ENCODE measurements at regions not wholly inside any gene's neighbourhood (a gene's known extent, or its start where the extent isn't known, plus 50 kb on each side); places are given as distances from the start of the nearest gene placed in this dataset.

DNA sequence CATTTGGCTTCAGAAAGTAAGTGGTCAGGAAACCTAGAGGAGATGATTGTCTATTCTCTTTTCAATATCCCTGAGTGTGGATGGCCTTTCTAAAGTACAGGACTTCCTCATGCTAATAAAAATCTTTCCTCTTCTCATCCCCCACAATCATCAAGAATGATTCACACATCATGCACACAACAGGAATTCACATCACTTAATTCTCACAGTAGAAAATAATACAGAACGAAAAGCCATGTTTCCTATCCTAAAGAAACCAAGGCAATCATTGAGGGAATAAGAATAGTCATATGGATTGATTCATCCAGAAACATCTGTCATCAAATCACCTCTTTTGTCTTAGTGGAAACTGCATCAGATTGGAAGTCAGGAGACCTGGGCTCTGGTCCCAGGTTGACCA, 203.1 kb upstream of the PIK3R1 start:
- 0 to 54% methylated on average over 1 of the region's 1 CpG for WGBS, 2 donors
- H3K27me3 ChIP-seq, result no peaks in the 10 kb centered on the region
- H3K36me3 ChIP-seq, result no peaks in the 10 kb centered on the region
- no peak overlapping the region for H3K27ac ChIP-seq
- DNase-seq (ENCODE audit: low spot score in 2 of 2), result no peak
- H3K4me3 ChIP-seq, result no peak overlapping the region
- peaks cover 0 to 29% (median 0%) of the 10 kb centered on the region in 4 donors for H3K4me1 ChIP-seq
- TF ChIP-seq, protein P1, sequence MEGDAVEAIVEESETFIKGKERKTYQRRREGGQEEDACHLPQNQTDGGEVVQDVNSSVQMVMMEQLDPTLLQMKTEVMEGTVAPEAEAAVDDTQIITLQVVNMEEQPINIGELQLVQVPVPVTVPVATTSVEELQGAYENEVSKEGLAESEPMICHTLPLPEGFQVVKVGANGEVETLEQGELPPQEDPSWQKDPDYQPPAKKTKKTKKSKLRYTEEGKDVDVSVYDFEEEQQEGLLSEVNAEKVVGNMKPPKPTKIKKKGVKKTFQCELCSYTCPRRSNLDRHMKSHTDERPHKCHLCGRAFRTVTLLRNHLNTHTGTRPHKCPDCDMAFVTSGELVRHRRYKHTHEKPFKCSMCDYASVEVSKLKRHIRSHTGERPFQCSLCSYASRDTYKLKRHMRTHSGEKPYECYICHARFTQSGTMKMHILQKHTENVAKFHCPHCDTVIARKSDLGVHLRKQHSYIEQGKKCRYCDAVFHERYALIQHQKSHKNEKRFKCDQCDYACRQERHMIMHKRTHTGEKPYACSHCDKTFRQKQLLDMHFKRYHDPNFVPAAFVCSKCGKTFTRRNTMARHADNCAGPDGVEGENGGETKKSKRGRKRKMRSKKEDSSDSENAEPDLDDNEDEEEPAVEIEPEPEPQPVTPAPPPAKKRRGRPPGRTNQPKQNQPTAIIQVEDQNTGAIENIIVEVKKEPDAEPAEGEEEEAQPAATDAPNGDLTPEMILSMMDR (IDR thresholded peaks at IDR 0.05), result no peak
- TF ChIP-seq EP300 (IDR thresholded peaks at IDR 0.05) (no peak), POLR2A (IDR thresholded peaks at IDR 0.05) (no peak)
- no peaks in the 10 kb centered on the region for H3K9me3 ChIP-seq

DNA sequence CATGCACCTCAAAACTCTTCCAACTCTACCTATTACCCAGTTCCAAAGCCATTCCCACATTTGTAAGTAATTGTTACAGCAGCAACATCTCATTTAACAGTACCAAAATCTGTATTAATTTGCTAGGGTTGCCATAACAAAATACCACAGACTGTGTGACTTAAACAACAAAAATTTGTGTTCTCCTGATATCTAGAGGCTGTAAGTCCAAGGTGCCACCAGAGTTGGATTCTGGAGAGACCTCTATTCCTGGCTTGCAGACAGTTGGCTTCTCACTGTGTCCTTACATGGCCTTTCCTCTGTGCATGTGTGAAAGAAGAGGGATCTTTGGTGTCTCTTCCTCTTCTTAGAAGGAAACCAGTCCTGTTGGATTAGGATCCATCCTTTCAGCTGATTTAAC, 203.8 kb upstream of the PIK3R1 start:
- TF ChIP-seq POLR2A (IDR thresholded peaks at IDR 0.05) (no peak), EP300 (IDR thresholded peaks at IDR 0.05) (no peak)
- TF ChIP-seq, protein P1 (IDR thresholded peaks at IDR 0.05), result no peak
- H3K27me3 ChIP-seq, result no peaks in the 10 kb centered on the region
- no peak overlapping the region for H3K4me3 ChIP-seq
- DNase-seq (ENCODE audit: low spot score in 2 of 2), result no peak
- no peaks in the 10 kb centered on the region for H3K9me3 ChIP-seq
- no peak overlapping the region for H3K27ac ChIP-seq
- no peaks in the 10 kb centered on the region for H3K36me3 ChIP-seq
- H3K4me1 ChIP-seq, result peaks cover 0 to 29% (median 0%) of the 10 kb centered on the region in 4 donors

DNA sequence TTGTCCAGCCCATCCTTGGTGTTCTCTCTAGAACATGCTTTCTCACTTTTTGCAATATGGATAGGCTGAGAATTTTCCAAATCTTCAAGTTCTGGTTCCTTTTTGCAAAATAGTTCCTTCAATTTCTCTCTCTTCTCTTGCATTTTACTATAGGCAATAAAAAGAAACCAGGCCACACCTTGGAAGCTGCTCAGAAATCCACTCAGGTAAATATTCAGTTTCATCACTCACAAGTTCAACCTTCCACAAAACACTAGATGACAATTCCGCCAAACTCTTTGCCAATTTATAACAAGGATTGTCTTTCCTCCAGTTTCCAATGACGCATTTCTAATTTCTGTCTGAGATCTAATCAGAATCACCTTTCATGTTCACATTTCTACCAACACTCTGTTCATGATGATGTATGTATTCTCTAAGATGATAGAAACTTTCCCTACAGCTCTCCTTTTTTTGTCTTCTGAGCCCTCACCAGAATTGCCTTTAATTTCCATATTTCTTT, 204.2 kb upstream of the PIK3R1 start:
- 96 to 99% methylated on average over 2 of the region's 2 CpGs for WGBS, 2 donors
- H3K4me3 ChIP-seq, result no peak overlapping the region
- no peaks in the 10 kb centered on the region for H3K36me3 ChIP-seq
- no peak for DNase-seq (ENCODE audit: low spot score in 2 of 2)
- no peaks in the 10 kb centered on the region for H3K9me3 ChIP-seq
- TF ChIP-seq EP300 (IDR thresholded peaks at IDR 0.05) (no peak), POLR2A (IDR thresholded peaks at IDR 0.05) (no peak)
- TF ChIP-seq, protein P1 (IDR thresholded peaks at IDR 0.05), result no peak
- peaks cover 0 to 29% (median 0%) of the 10 kb centered on the region in 4 donors for H3K4me1 ChIP-seq
- no peak overlapping the region for H3K27ac ChIP-seq
- no peaks in the 10 kb centered on the region for H3K27me3 ChIP-seq

DNA sequence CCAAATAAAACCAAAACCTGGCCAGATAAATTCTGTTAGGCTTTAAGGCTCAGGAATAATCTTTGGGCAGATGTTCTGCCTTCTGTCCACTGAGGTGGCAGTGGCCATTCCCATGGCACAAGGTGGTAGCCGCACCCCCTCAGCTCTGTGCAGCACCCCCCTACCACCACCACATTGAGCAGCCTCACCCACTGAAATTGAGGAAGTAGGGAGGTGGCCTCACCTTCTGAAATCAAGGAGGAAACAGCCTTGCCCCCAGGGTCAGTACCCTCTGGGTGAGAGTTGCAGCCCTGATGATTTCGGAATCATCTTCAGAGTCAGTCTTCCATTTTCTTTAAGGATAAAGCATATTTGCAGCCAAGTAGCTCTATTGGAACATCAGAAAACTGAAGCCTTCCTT, 204.8 kb upstream of the PIK3R1 start:
- WGBS, 2 donors, result 97 to 98% methylated on average over 2 of the region's 2 CpGs
- no peaks in the 10 kb centered on the region for H3K27me3 ChIP-seq
- H3K36me3 ChIP-seq, result no peaks in the 10 kb centered on the region
- peaks cover 0 to 25% (median 0%) of the 10 kb centered on the region in 4 donors for H3K4me1 ChIP-seq
- no peak for DNase-seq (ENCODE audit: low spot score in 2 of 2)
- H3K27ac ChIP-seq, result no peak overlapping the region
- no peak for TF ChIP-seq POLR2A (IDR thresholded peaks at IDR 0.05)
- TF ChIP-seq EP300 (IDR thresholded peaks at IDR 0.05), result no peak
- TF ChIP-seq, protein P1 (IDR thresholded peaks at IDR 0.05), result no peak
- H3K9me3 ChIP-seq, result no peaks in the 10 kb centered on the region
- H3K4me3 ChIP-seq, result no peak overlapping the region

DNA sequence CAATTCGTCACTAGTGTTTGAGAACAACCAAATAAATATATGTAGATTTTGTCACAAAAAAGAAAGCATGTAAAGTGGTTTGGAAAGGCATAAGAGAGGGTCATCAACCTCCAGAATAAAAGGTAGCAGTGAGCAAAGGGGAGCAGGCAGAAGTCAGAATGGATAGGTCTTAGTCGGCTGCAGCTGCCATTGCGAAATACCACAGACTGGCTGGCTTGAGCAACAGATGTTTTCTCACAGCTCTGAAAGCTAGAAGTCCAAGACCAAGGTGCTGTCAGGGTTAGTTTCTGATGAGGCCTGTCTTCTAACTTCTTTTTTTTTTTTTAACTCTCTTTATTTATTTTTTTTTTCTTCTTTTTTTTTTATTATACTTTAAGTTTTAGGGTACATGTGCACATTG, 208.1 kb upstream of the PIK3R1 start:
- no peak for TF ChIP-seq POLR2A (IDR thresholded peaks at IDR 0.05)
- peak in 1 of 2 donors; percentile 45 for TF ChIP-seq EP300 (IDR thresholded peaks at IDR 0.05)
- Histone ChIP-seq H3K4me3 (no peak overlapping the region), H3K36me3 (no peaks in the 10 kb centered on the region), H3K27ac (no peak overlapping the region), H3K4me1 (no peaks in the 10 kb centered on the region), H3K27me3 (no peaks in the 10 kb centered on the region), H3K9me3 (no peaks in the 10 kb centered on the region)
- DNase-seq (ENCODE audit: low spot score in 2 of 2), result peak; percentile 28 to 44
- WGBS, 2 donors, result 63 to 67% methylated on average over 3 of the region's 3 CpGs

DNA sequence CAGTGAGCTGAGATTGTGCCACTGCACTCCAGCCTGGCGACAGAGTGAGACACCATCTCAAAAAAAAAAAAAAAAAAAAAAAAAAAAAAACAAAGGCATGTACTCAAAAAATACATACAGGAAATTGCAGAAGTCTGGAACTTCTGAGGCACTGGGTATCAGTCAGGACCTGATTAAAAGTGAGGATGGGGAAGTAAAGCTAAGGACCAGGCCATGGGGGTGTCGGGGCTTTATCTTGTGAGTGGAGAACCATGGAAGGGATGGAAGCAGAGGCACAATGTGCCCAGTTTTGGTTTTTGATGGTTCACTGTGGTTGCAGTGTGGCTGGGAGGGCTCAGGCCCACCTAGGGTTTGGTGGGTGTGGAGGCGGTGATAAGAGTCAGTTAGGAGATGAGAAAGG, 212.7 kb upstream of the PIK3R1 start:
- no peaks in the 10 kb centered on the region for H3K36me3 ChIP-seq
- DNase-seq (ENCODE audit: low spot score in 2 of 2), result no peak
- H3K9me3 ChIP-seq, result no peaks in the 10 kb centered on the region
- H3K4me3 ChIP-seq, result no peak overlapping the region
- H3K27ac ChIP-seq, result no peak overlapping the region
- H3K4me1 ChIP-seq, result peaks cover 0 to 16% (median 0%) of the 10 kb centered on the region in 4 donors
- WGBS, 2 donors, result 92 to 93% methylated on average over 3 of the region's 3 CpGs
- TF ChIP-seq EP300 (IDR thresholded peaks at IDR 0.05), result peak in 1 of 2 donors; percentile 10
- TF ChIP-seq, protein P1 (IDR thresholded peaks at IDR 0.05), result no peak
- H3K27me3 ChIP-seq, result no peaks in the 10 kb centered on the region

All from tibial nerve (tissue), 4 donors.